ENCODE measurements at regions not wholly inside any gene's neighbourhood (a gene's known extent, or its start where the extent isn't known, plus 50 kb on each side); places are given as distances from the start of the nearest gene placed in this dataset.
"Not testable (repeated sequence)": the region's sequence is repeated elsewhere in the genome, so short reads cannot be mapped to it uniquely, and the experiment has no call there.

GRCh38 chr2:91442906-91443729, 2751.6 kb downstream of the RPIA start:
- not testable (repeated sequence) for TF ChIP-seq POLR2A (IDR thresholded peaks at IDR 0.05)
- TF ChIP-seq, protein P1, sequence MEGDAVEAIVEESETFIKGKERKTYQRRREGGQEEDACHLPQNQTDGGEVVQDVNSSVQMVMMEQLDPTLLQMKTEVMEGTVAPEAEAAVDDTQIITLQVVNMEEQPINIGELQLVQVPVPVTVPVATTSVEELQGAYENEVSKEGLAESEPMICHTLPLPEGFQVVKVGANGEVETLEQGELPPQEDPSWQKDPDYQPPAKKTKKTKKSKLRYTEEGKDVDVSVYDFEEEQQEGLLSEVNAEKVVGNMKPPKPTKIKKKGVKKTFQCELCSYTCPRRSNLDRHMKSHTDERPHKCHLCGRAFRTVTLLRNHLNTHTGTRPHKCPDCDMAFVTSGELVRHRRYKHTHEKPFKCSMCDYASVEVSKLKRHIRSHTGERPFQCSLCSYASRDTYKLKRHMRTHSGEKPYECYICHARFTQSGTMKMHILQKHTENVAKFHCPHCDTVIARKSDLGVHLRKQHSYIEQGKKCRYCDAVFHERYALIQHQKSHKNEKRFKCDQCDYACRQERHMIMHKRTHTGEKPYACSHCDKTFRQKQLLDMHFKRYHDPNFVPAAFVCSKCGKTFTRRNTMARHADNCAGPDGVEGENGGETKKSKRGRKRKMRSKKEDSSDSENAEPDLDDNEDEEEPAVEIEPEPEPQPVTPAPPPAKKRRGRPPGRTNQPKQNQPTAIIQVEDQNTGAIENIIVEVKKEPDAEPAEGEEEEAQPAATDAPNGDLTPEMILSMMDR (IDR thresholded peaks at IDR 0.05) = not testable (repeated sequence)

All from adrenal gland (tissue), 5 donors.